Common myeloid progenitor, CD34-positive (primary cell): ENCODE measurements at regions not wholly inside any gene's neighbourhood (a gene's known extent, or its start where the extent isn't known, plus 50 kb on each side); places are given as distances from the start of the nearest gene placed in this dataset.

Experiments used
- CTCF ChIA-PET: fragments of 350-600 bp; sonication (Branson Sonifier 250); formaldehyde crosslinking; loops from one replicate; lab custom pipeline; 2021; ENCODE audit warnings: antibody characterized with exemption; lab: Charles Lee
- POLR2A ChIA-PET: fragments of 350-600 bp; sonication (Branson Sonifier 250); formaldehyde crosslinking; loops from one replicate; lab custom pipeline; 2021; ENCODE audit warnings: antibody characterized with exemption; lab: Charles Lee
- DNase-seq, 3 donors: peaks; one replicate each; pipeline versions ENCODE4 v3.0.0 to v3.0.0-alpha.2; 2013
- H3K27ac ChIP-seq, 2 experiments: 1 replicate in 1 of 2; 2 replicates in 1 of 2; pipeline ENCODE4 v1.7.0; 2013; ENCODE audit warnings: inconsistent platforms in 2 of 2, low read length in 2 of 2, mild to moderate bottlenecking in 2 of 2, low read depth in 1 of 2, moderate library complexity in 1 of 2; ENCODE audit not compliant: severe bottlenecking in 2 of 2, insufficient read depth in 1 of 2, poor library complexity in 1 of 2
- H3K27me3 ChIP-seq, 5 experiments: replicated peaks in 2 of 5; 1 replicate in 3 of 5; 2 replicates in 2 of 5; pipeline versions ENCODE4 v1.6.1 to v1.7.0; 2013; ENCODE audit warnings: low read length in 4 of 5, mild to moderate bottlenecking in 2 of 5, moderate library complexity in 2 of 5, inconsistent platforms in 1 of 5; ENCODE audit not compliant: insufficient read depth in 5 of 5, control insufficient read depth in 4 of 5
- H3K36me3 ChIP-seq, 4 experiments: 1 replicate in 2 of 4; 2 replicates in 2 of 4; pipeline versions ENCODE4 v1.6.1 to v1.7.0; 2013; ENCODE audit warnings: low read length in 3 of 4, control low read depth in 1 of 4, mild to moderate bottlenecking in 1 of 4; ENCODE audit not compliant: control insufficient read depth in 4 of 4, insufficient read depth in 4 of 4
- H3K4me1 ChIP-seq, 4 experiments: 1 replicate in 3 of 4; 2 replicates in 1 of 4; pipeline versions ENCODE4 v1.6.1 to v1.7.1; 2013; ENCODE audit warnings: low read length in 3 of 4, mild to moderate bottlenecking in 3 of 4, control low read depth in 1 of 4, inconsistent platforms in 1 of 4, moderate library complexity in 1 of 4; ENCODE audit not compliant: control insufficient read depth in 4 of 4, insufficient read depth in 4 of 4; ENCODE audit errors: control extremely low read depth in 1 of 4
- H3K4me3 ChIP-seq, 7 experiments: 1 replicate in 4 of 7; 2 replicates in 3 of 7; pipeline versions ENCODE4 v1.5.1 to v1.7.0; 2013; ENCODE audit warnings: mild to moderate bottlenecking in 7 of 7, low read length in 6 of 7, moderate library complexity in 6 of 7, inconsistent platforms in 2 of 7, low read depth in 2 of 7, control low read depth in 1 of 7; ENCODE audit not compliant: insufficient read depth in 4 of 7, control insufficient read depth in 1 of 7; ENCODE audit errors: extremely low read depth in 1 of 7
- H3K9me3 ChIP-seq, 5 experiments: 1 replicate in 4 of 5; 2 replicates in 1 of 5; pipeline versions ENCODE4 v1.6.1 to v1.7.1; 2013; ENCODE audit warnings: low read length in 4 of 5, mild to moderate bottlenecking in 2 of 5, inconsistent platforms in 1 of 5, low read depth in 1 of 5, moderate library complexity in 1 of 5; ENCODE audit not compliant: control insufficient read depth in 4 of 5, insufficient read depth in 2 of 5; ENCODE audit errors: control extremely low read depth in 1 of 5
- WGBS: methylation state at CpG from one replicate; pipeline ENCODE4 v1.1.5; 2013; ENCODE audit not compliant: insufficient coverage; 5-methylcytosine and 5-hydroxymethylcytosine counted together

DNA sequence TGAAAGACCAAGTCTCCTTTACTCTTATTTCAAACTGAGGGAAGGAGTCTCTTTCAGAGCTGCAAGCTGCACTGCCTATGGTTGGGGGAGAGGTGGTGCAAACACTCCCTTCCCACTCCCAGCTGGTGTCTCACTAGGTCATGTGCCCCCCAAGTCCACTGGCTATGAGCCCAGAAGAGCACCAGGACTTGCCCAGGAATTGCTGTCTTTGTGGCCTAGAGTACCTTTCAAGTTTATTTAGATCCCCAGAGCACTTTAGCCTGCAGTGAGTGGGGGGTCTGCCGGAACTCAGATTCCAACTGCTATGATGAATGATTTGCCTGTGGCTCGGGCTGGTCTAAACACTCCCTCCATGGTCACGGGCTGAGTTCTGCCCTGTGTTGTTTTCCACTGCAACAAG lies 192.6 kb upstream of the CITED2 start:
- H3K27me3 ChIP-seq: no peaks in the 10 kb centered on the region
- peaks cover 0 to 3% (median 0%) of the 10 kb centered on the region in 5 experiments for H3K9me3 ChIP-seq
- no peak overlapping the region for H3K27ac ChIP-seq
- H3K4me3 ChIP-seq: no peak overlapping the region
- H3K36me3 ChIP-seq: no peaks in the 10 kb centered on the region
- WGBS: 93% methylated on average over 3 of the region's 3 CpGs
- H3K4me1 ChIP-seq: peaks cover 0 to 2% (median 0%) of the 10 kb centered on the region in 4 experiments
- DNase-seq: no peak
- CTCF ChIA-PET: interaction anchor here (1.1 kb wide), 1 partner anchor 191 kb away, joined by 3 read pairs; no protein-coding TSS in a partner anchor
- POLR2A ChIA-PET: no interaction called here

- H3K36me3 ChIP-seq: no peaks in the 10 kb centered on the region
- no peaks in the 10 kb centered on the region for H3K27me3 ChIP-seq
- H3K4me3 ChIP-seq: no peak overlapping the region
- H3K9me3 ChIP-seq: peaks cover 0 to 7% (median 0%) of the 10 kb centered on the region in 5 experiments
- no peak overlapping the region for H3K27ac ChIP-seq
- H3K4me1 ChIP-seq: peaks cover 0 to 2% (median 0%) of the 10 kb centered on the region in 4 experiments
- ChIA-PET POLR2A (no interaction called here), CTCF (no interaction called here)
- WGBS: 0% methylated on average over 1 of the region's 1 CpG
- no peak for DNase-seq
Observed at GRCh38 chr6:139565591-139565990, 191.1 kb upstream of the CITED2 start.

DNA sequence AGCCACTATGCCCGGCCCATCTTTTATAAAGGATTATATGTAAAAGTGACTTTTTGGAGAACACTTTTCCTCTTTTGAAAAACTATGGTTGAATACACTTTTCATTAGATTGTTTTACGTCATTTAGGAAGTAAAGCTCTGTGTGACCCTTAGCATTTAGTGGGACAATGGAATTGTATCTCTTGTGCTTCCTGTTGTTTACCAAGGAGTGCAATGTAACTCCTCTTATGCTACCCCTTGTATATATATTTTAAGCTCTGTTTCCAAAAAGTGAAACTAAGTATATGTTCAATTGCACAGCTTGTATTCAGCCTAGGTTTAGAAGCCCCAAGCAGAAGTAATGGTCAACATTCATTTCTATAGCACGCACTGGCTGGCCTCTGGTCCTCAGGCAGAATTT lies 183.1 kb upstream of the CITED2 start:
- ChIA-PET POLR2A (no interaction called here), CTCF (interaction anchor here (1.0 kb wide), 1 partner anchor 8 kb away, joined by 3 read pairs; no protein-coding TSS in a partner anchor)
- H3K27me3 ChIP-seq: no peaks in the 10 kb centered on the region
- WGBS: no CpG with 5 or more reads among the region's 3 CpGs
- no peaks in the 10 kb centered on the region for H3K4me1 ChIP-seq
- DNase-seq: no peak
- no peaks in the 10 kb centered on the region for H3K36me3 ChIP-seq
- peaks cover 0 to 6% (median 0%) of the 10 kb centered on the region in 5 experiments for H3K9me3 ChIP-seq
- H3K4me3 ChIP-seq: no peak overlapping the region
- H3K27ac ChIP-seq: no peak overlapping the region

DNA sequence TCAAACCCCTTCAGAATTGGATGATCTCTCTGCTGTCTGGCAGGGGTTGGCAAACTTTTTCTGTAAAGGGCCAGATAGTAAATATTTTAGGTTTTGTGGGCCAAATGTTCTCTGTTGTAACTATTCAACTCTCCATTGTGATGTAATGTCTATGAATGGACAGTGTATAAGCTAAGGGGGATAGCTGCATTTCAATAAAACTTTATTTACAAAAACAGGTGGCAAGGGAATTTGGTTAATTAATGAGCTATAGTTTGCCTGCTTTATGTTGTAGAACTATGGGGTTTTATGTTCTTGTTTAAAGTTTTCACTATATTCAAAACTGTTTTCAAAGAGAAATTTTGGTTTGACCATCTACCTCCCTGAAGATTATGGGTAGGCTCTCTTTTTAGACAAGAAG lies 182.1 kb upstream of the CITED2 start:
- Histone ChIP-seq H3K27me3 (no peaks in the 10 kb centered on the region), H3K4me1 (no peaks in the 10 kb centered on the region), H3K27ac (no peak overlapping the region), H3K36me3 (no peaks in the 10 kb centered on the region), H3K9me3 (peaks cover 0 to 6% (median 0%) of the 10 kb centered on the region in 5 experiments), H3K4me3 (no peak overlapping the region)
- ChIA-PET CTCF (no interaction called here), POLR2A (no interaction called here)
- DNase-seq: no peak

DNA sequence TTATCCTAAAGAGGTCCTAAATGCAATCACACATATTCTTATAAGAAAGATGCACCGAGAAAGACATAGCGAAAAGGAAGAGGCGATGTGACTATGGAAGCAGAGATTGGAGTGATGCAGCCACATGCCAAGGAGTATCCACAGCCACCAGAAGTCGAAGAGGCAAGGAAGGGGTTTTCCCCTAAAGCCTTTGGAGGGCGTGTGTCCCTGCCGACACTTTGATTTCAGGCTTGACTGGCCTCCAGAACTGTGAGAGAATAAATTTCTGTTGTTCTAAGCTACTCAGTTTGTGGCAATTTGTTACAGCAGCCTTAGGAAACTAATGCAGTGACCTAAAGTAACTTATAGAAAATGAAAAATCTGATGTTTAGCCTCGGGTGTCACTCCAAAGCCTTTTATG lies 179.5 kb upstream of the CITED2 start:
- no peak overlapping the region for H3K4me3 ChIP-seq
- H3K27ac ChIP-seq: no peak overlapping the region
- H3K27me3 ChIP-seq: no peaks in the 10 kb centered on the region
- H3K4me1 ChIP-seq: no peaks in the 10 kb centered on the region
- H3K9me3 ChIP-seq: no peaks in the 10 kb centered on the region
- WGBS: 92% methylated on average over 6 of the region's 7 CpGs
- CTCF ChIA-PET: interaction anchor here (1.0 to 1.3 kb wide), 2 partner anchors 23 to 25 kb away, joined by 3 read pairs; no protein-coding TSS in a partner anchor
- POLR2A ChIA-PET: no interaction called here
- no peak for DNase-seq
- H3K36me3 ChIP-seq: no peaks in the 10 kb centered on the region

- Histone ChIP-seq H3K4me3 (no peak overlapping the region), H3K27me3 (no peaks in the 10 kb centered on the region), H3K27ac (no peak overlapping the region), H3K4me1 (peaks cover 0 to 5% (median 2%) of the 10 kb centered on the region in 4 experiments), H3K36me3 (no peaks in the 10 kb centered on the region), H3K9me3 (no peaks in the 10 kb centered on the region)
- POLR2A ChIA-PET: no interaction called here
- 100% methylated on average over 2 of the region's 2 CpGs for WGBS
- DNase-seq: no peak
- CTCF ChIA-PET: no interaction called here
Observed at GRCh38 chr6:139551376-139551775, 176.9 kb upstream of the CITED2 start.

- ChIA-PET CTCF (no interaction called here), POLR2A (interaction anchor here (0.7 kb wide), 1 partner anchor 304 kb away, joined by 3 read pairs; no protein-coding TSS in a partner anchor)
- Histone ChIP-seq H3K27me3 (no peaks in the 10 kb centered on the region), H3K4me1 (peaks cover 0 to 13% (median 3%) of the 10 kb centered on the region in 4 experiments), H3K36me3 (no peaks in the 10 kb centered on the region), H3K4me3 (no peak overlapping the region), H3K27ac (no peak overlapping the region), H3K9me3 (no peaks in the 10 kb centered on the region)
- DNase-seq: no peak
- WGBS: 94% methylated on average over 3 of the region's 3 CpGs
Observed at GRCh38 chr6:139550361-139550760, 175.9 kb upstream of the CITED2 start.
